HuH-7.5 (cell line): ENCODE measurements at regions not wholly inside any gene's neighbourhood (a gene's known extent, or its start where the extent isn't known, plus 50 kb on each side); places are given as distances from the start of the nearest gene placed in this dataset.
"Not testable (repeated sequence)": the region's sequence is repeated elsewhere in the genome, so short reads cannot be mapped to it uniquely, and the experiment has no call there.

ENCODE experiments used
- DNase-seq: peaks from one replicate; pipeline ENCODE4 v3.0.0; 2011; ENCODE audit warnings: low spot score

DNA sequence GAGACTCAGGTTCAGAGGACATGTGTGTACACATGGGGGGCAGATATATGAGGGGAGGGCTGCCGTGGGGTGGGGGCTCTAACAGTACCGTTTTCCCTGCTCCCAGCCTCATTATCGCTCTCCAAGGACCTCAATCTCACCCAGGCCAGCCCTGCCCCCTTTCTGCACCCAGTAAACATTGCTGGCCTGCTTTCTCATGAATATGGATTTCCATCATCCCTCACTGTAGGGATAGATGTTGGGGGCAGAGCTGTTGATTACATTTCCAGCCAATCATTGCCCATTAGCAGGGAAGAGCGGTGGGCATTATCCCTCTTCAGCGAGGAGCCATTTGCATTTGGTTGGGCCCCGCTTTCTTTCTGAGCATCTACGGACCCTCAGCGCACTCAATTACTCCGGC lies 273.8 kb downstream of the RPS6KC1 start:
- no peak for DNase-seq

DNA sequence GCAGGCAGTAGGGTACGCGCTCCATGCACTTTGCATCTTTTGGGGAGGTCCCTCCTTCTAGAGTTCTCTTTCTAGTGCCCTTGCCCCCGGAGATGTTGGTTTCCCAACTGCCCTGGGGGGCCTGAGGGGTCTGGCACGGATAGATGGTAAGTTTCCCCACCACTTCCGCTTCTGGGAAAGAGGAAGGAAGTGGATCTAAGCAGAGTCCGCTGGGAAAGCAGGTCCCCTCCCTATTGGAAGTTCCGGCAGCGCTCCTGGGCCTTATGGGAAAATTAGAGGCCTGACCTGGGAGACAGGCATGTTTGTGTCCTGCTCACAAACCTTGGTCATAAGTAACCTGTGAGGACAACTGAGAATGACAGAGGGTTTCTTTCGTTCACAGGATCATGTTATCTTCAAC lies 274.4 kb downstream of the RPS6KC1 start:
- DNase-seq: no peak

DNA sequence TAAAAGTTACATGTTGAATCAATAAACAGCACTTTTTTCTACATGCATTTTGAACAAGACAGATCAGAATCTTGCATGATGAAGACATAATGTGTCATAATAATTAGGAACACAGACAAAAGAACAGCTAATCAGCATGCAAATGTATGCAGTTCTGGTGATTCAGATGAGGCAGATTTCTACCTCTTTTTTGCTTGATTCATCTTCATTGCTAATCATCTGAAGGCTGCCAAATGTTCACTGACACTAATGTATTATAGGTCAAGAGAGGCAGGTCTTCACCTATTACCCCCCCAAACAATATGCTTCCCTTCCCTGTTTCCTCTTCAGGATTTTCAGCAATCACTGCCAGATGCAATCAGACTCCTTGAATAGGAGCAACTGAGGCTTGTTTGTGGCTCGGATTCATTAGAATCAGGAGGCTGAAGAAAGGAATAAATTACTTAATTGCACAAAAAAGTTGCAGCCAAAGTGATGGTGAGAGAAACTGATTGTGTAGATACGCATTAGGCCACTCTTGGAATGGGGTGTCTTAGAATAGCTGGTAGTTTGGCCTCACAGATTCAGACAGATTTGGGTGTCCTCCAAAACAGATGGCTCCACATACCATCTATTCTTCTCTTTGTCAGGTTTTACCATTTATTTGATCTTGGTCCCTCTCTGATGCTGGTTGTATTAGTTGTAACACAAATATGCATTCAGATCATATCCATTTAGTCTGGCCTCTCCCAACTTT lies 275.4 kb downstream of the RPS6KC1 start:
- no peak for DNase-seq

DNA sequence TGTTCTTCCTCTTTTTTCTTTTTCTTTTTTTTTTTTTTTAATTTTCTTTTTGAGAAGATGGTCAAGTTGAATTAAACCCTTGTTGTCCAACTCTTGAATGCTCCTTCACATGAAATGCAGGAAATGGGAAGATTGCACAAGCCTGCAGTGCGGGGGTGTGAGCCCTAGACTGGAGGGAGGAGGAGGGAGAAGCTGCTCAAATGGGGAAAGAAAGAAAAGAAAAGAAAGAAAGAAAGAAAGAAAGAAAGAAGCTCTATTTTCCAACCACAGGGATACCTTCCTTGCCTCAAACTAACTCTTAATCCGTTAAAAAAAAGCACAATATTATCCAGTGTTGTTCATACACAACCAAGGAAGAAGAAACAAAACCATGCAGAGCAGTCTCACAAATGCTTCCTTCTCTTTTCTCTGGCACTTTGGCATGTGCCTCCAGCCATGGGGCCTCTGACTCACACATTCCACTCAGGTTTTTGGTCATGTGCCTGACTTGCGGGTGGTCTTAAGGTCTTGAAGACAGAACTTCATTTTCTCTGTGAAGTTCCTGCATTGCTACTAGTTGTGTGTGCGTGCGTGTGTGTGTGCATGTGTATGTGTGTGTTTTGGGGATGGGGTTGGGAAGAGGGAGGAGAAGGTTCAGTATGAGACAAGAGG lies 276.1 kb downstream of the RPS6KC1 start:
- DNase-seq: no peak

GRCh38 chr1:213329406-213330008 lies 278.5 kb downstream of the RPS6KC1 start:
- DNase-seq: no peak

DNA sequence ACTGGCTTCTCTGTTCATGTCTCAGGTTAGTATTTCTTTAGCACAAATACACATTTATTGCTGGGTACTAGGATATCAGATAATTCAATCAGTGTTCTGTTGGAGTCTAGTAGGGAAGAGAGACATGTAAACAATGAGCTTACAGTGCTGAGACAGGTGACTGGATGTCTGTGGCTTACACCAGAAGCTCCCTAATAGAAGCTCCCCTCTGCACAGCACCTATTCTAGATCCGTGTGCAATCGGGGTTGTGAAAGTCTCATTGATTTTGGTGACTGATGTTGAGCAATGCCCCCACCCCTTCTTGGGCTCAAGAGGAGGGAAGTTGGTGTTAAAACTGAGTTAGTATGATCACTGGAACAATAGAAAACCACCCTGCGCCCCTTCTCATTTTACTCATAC lies 279.2 kb downstream of the RPS6KC1 start:
- DNase-seq: no peak

DNA sequence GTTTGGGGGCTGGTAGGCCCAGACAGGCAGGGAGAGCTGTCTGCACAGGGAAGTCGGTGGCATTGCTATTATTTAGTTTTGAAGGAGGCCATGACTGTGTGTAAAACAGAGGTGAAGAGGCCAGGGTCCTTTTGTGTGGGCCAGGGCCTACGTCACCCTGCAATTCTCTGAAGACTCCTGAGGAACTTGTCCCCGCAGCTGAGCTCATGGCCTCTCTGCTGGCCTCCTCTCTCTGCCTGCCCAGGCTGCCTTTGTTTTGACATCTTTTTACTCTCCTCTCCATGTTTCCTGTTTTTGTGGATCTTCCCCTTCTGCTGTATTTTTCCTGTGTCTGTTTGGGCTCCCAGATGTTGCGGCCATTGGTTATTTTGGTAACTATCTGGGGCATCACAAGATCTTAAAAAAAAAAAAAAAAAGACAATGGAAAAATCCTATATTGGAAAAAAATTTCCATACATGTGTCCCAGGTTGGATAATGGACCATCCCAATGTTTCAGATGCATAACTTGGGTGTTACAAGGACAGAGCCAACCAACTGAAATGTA lies 280.7 kb downstream of the RPS6KC1 start:
- no peak for DNase-seq

- DNase-seq: no peak
These were observed 281.4 kb downstream of the RPS6KC1 start for GRCh38 chr1:213332491-213332890.

DNA sequence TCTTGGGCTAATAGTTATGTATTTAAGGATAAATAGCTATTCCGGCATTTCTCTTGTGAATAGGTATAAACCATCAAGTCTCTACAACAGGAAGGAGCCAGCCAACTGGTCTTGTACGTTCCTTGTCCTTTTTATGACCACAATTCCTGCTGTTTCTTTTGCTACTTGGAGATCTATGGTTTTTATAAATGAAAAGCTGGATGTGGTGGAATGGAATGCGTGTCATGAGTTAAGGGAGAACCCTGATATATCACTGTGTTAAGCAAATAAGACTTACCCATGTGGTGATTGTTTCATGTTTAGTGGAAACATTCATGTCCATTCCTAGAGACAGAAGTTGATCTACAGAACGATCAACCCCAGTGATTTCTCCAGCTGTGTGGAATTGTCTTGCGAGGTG lies 282.1 kb downstream of the RPS6KC1 start:
- DNase-seq: no peak

- DNase-seq: no peak
These were observed 284.0 kb downstream of the RPS6KC1 start for GRCh38 chr1:213335084-213335483.

- no peak for DNase-seq
These were observed 286.1 kb downstream of the RPS6KC1 start for GRCh38 chr1:213337025-213337678.

DNA sequence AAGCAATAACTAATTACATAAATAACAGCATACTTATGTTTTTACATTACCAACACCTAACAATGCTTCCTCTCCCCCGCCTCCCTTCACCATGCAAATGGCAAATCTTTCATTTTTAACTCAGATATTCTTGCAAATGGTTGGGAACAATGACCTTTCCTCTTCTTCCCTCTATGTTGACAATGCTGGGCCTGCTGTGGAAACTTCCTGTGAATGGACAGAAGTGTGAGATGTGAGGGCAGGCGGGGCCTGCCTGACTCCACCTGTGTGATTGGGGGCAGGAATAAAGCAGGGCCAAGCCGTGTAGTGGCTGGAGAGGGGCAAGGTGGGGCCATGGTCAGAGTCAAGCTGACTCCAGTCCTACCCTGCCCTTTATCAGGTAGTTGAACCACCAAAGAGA lies 289.6 kb downstream of the RPS6KC1 start:
- no peak for DNase-seq

- no peak for DNase-seq
These were observed 294.6 kb downstream of the RPS6KC1 start for GRCh38 chr1:213345621-213346020.

DNA sequence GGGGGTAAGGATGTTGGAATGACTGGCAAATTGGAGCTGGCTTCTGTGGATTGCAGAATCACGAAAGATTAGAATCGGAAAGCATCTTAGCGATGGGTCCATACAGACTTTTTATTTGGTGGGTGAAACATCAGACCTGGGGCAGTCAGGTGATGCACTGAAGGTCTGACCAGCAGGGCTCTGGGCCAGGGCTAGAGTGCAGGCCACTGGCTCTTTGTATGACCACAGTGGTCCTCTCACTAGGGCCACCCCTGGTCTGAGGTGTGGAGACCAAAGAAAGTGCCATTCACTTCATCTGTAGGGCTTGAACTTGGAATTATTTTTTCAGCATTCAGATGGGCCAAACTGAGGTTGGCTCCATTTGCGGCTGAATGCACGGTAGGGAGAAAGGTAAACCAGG lies 306.4 kb downstream of the RPS6KC1 start:
- DNase-seq: no peak

DNA sequence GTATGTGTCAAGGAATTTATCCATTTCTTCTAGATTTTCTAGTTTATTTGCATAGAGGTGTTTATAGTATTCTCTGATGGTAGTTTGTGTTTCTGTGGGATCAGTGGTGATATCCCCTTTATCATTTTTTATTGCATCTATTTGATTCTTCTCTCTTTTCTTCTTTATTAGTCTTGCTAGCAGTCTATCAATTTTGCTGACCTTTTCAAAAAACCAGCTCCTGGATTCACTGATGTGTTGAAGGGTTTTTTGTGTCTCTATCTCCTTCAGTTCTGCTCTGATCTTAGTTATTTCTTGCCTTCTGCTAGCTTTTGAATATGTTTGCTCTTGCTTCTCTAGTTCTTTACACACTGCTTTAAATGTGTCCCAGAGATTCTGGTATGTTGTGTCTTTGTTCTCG lies 307.3 kb downstream of the RPS6KC1 start:
- DNase-seq: not testable (repeated sequence)

DNA sequence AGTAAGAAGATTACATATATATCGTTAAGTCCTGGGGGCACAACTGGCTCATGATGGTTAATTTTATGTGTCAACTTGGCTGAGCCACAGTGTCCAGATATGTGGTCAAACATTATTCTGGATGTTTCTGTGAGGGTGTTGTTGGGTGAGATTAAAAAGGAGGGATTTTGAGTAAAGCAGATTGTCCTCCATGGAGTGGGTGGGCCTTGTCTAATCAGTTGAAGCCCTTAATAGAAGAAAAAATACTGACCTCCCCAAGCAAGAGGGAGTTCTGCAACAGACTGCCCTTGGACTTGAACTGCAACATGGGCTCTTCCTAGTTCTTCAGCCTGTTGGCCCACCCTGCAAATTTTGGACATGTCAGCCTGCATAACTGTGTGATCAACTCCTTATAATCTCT lies 311.6 kb downstream of the RPS6KC1 start:
- DNase-seq: no peak

- no peak for DNase-seq
These were observed 315.2 kb downstream of the RPS6KC1 start for GRCh38 chr1:213366141-213366831.

GRCh38 chr1:213369465-213369864 lies 318.4 kb downstream of the RPS6KC1 start:
- DNase-seq: no peak

DNA sequence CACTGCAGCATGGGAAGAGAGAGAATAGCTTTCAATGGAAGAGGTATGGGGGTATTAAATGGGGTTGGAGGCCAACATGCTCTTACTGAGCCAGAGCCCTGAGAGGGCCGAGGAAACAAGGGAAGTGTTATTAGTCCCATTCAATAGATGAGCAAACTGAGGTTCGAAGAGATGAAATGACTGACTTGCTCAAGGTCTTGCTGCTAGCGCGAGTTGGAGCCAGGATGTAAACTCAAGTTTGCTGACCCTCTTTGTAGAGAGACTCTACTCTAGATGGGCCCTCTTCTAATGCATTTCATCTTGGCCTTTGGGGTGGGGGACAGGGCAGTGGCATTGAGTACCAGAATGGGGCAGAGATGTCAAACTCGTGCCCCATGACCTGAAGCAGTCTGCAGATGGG lies 319.5 kb downstream of the RPS6KC1 start:
- no peak for DNase-seq

GRCh38 chr1:213371525-213371846 lies 320.4 kb downstream of the RPS6KC1 start:
- no peak for DNase-seq

GRCh38 chr1:213371847-213372619 lies 321.0 kb downstream of the RPS6KC1 start:
- peak; percentile 57 for DNase-seq
